HG03066 (cell line): ENCODE measurements at regions not wholly inside any gene's neighbourhood (a gene's known extent, or its start where the extent isn't known, plus 50 kb on each side); places are given as distances from the start of the nearest gene placed in this dataset.

Source experiments
- ATAC-seq: cut with Tn5 transposase; IDR thresholded peaks from one replicate; pipeline ENCODE4 v1.9.1; 2021; ENCODE audit warnings: low read depth; ENCODE audit not compliant: unreplicated experiment

DNA sequence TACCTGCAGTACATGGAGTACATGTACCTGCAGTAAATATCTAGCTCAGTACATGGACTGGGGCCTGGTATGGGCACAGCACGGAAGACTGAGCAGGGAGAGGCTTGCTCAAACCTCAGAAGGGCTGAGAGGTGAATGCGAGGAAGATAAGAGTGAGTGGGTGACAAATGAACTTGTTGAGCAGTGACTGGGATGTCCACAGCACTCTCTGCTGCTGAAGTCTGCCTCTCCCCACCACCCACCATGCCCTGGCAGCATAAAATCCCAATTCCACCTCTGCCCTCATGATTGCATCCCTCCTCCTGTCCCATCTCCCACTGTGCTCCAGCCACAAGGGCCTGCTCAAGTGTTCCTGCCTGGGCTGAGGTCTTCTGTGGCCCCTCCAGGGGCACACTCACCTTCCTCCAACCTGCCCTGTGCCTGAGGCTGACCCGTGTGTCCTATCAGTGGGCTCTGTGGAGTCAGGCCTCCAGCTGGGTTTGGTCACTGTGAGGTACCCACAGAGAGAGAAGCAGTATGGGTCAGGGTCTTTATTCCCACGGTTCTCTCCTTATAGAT is 114.2 kb downstream of the FOXD2 start:
- no peak for ATAC-seq

DNA sequence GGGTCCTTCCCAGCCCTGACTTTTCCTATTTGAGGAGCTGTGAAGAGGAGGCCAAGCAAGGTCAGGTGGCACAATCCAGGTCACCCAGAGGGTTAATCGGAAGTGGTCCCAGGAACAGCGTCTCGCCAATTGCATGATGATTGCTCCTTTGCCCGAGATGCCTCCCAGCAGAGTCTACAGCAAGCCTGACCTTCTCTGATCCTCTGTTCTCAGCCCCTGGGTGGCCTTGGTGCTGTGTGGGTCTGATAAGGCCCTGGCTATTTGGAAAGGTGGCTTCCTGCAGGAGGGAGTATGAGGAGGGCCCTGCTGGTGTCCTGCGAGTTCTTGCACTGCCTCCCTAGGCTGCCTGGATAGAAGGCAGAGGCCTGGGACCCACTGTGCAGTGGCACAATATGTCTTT is 116.2 kb downstream of the FOXD2 start:
- ATAC-seq = no peak

DNA sequence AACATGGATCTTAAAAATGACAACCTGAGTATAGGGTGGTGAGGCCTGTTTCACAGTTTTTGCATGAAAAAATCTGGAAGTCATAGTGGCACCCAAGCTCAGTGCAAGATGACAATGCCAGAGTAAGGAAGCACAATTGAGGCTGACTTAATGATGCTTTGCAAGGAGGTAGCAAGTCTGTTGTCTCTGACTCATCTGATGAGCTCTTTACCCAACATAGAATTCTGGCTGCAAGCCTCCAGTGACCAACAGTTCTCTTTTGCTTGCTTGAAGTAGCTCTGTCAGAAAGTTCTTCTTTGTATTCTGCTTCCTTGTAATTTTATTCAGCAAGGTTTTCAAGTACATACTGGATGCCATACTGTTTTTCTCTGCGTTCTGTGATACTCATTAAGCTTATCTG is 117.1 kb downstream of the FOXD2 start:
- ATAC-seq = no peak

DNA sequence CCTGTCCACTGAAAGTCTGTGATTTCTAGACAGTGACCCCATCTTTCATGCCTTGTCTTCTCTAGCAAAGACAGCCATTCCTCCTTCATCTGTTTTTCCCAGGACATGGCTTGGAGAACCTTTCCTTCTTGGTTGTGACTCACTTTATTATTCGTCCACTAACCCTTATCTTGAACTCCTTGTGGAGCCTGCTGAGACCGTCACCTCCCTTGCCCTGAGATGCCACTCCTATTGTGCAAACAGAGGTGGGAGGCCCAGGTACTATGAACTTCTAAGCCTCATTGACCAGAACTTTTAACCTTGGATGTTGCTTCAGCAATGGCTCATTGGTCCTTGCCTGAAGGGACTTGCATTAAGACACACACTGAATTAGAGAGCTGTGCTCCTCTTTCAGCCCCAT is 117.5 kb downstream of the FOXD2 start:
- ATAC-seq = no peak

DNA sequence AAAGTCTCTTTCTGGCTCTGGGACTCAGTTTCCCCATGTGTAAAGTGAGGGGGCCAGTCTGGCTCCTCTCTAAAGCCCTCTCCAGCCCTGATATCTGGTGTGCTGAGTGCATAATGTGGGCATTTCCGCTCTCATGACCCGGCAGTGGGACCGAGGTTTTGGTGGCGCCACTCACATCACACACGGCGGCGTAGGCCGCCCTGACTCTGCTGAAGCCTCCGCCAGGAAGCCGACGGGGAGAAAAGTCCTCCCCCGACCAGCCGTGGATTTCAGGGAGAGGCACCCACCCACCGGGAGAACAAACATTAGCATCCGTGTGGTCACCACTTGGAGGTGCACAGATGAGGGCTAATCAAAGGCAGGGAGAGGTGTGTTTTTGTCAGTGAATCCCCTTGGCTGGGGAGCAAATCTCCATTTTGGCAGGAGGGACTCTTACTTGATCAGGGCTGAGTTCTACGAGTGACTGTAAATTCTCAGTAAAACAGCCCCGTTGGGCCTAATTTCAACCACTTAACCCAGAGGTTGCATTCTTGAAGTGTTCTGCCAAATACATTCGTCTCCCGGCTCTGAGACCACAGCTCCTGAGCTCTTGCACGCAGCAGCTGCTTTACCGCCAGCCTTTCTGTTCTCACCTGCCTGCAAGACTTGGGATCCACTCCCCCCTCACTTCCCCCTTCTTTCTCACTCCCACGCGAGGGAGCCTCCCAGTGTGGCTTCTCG is 118.2 kb downstream of the FOXD2 start:
- no peak for ATAC-seq

DNA sequence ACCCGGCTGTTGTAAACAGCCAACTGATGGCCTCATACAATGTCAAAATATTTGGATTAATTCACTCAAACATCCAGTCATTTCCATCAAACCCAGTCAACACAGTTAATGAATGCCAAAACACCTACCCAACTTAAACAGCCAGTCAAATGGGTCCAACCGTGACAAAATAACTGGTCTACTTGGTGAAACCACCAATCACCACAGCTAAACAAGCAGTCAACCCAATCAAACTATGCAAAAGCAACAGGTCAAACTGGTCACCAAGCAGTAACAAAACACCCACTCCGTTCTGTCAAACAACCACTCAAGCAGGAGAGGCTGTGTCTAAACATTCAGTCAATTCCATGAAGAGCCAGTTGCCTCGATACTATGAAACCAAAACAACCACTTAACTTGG is 119.2 kb downstream of the FOXD2 start:
- ATAC-seq = no peak

DNA sequence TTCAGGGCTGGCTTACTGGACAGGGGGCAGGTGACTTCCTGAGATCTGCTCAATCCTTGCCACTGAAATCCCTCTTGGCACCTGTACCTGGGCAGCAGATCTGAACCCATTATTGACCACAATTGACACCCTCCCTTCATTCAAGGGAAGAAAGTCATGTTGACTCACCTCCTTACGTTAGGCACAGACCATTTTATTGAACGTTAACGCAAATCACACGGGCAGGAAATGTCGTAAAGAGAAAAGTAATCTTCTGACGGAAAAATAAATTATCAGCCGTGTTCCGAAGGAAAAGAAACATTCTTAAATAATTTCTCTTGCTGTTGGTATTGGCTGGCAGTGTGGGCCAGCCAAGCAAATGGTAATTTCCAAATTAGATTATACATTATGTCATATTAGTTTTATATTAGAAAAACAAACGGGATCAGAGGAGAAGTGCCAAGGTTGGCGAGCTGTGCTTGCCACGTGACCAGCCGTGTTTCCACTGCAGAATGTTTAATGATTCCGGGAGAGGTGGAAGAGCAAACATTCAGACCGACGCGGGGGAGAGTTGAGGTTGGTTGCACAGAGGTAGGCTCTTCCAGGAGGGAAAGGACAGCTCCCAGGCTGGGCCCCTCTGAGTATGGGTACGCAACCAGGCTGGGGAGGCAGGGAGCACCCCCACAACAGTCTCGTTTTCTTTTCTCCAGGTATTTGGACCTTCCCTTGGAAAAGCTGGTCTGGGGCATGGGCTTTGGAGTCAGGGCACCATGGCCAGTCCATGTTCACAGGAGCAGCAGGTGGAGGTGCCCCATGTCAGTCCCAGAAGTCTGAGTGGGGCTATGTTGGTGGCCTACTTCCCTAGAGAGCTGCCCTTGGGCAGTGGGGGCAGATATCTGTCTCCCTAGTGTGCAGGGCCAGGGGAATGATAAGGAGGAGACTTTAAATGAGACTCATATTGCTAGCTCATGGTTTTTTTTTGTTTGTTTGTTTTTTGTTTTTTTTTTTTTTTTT is 121.1 kb downstream of the FOXD2 start:
- no peak for ATAC-seq

DNA sequence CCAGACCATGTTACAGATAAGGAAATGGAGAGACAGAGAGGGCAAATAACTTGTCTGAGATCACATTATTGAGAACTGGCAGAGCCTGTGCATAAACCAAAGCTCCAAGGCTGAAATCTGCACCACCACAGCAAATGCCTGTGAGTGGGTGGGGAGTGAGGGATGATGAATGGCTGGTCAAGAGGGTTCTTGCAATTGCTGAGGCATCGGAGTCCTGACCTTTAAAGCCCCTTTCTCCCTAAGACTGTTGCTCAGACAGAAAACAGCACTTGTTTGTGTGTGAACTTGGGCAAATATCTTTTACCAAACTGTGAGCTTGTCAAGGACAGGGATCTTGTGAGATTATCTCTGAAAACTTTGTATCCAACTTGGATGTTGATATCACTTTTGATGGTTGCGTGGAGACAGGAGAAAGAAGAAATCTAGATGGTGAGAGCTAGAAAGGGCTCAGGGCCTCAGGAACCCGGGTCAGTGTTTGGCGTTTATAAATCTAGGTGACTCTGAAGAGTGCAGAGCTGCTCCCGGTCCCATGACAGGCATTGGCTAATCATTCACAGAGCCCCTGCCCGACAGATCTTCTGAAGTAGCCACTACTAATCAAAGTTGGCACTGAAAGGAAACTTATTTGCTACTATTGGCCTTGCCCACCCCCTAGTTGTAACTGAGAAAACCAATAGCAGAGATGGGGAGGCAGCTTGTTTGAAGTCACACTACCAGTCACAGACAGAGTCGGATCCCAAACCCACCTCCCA is 122.3 kb downstream of the FOXD2 start:
- no peak for ATAC-seq

DNA sequence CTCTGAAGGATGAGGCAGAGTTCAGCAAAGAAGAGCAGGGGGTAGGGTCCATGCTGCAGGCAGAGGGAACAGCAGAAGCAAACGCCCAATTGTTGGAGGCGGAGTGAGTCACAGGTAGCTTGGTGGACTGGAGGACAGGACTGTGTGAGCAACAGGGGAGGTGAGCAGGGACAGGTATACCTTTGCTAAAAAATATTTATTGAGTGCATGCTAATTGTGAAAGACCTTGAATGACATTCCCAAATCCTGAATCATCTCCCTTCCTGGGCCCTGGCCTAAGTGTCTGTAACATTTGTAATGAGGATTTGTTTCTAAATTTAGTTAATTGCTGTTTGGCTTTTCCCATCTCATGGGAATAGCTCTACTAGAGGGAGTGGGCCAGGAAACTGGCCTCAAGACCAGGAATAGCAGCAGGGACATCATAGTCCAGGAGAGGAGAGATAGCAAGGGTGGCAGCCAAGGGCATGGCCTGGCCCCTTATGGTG is 123.7 kb downstream of the FOXD2 start:
- no peak for ATAC-seq

DNA sequence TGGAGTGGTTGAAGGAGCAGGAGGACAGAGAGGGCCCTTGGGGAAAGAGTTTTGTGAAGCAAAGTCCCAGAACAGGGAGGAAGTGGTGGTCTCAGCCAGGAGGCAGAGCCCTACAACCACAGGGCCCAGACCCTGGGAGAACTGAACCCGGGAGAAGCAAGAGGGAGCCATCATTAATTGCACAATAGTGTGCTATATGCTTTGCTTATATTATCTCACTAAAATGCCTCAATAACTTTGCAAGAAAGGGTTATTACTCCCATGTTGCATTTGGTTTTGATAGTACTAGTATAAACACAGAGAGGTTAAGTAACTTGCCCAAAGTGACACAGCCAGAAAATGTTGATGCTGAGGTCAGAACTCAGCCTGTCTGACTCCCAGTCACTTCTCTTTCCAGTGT is 124.3 kb downstream of the FOXD2 start:
- no peak for ATAC-seq

DNA sequence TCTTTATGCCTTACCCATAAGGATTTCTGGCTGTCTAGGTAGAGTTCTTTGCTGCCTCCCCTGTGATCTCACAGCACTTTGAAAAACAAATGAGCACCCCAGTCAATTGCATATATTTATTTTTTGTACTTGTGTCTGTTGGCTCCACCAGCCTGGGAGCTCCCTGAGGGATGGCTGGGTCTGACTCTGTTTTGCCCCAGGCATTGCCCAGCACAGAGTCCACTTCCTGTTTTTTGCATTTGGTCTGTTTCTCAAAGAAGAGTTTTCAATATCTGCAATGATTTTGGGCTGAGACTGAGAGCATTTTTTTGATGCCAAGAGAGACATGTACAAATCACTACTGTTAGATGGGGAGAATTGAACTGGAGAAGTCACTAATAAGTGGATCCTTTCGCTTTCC is 125.0 kb downstream of the FOXD2 start:
- no peak for ATAC-seq

DNA sequence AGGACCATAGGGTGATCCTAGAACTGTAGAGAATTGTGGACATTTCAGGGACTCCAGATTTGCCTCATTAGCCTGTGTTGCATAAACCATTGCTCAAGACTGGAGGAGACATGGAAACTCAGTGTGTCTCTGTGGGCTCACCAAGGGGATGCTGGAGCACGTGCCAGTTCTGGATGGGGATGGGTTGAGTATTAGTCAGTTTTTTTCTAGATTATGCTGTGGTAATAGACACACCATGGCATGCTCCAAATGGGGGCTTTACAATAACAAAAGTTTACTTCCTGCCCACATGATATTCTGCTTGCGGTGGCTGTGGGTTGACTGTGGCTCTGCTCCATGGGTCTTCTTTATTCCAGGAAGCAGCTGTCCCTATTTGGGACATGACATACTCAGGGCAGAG is 125.4 kb downstream of the FOXD2 start:
- no peak for ATAC-seq

DNA sequence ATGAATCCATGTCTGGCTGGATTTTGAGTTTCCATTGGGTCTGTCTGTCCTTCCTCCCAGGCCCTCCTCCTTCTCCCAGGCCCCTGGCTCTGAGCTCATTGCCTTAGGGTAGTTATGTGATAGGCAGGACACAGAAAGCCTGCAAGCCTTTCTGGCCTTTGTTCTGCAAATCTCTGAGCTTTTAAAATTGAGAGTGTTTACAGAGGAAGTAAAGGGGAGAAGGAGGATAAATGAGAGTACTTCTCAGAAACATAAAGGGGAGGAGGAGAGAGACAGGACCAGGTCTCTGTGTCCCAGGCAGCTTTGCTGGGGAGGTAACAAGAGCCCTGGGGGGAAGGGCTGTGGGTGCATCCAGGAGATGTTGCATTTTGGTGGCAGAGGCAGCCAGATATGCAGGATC is 126.7 kb downstream of the FOXD2 start:
- no peak for ATAC-seq

DNA sequence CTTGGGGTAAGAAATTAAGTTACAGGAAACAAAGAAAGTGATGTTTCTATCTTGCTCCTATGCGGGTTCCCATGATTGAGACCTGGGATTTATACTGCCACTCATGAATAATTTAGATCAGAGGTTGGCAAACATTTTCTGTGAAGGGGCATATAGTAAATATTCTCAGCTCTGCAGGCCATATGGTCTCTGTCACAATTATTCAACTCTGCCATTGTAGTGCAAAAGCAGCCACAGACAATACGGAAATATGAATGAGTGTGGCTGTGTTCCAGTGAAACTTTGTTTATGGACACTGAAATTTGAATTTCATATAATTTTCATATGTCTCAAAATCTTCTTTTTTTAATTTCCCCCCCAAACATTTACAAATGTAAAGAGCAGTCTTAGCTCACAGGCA is 127.2 kb downstream of the FOXD2 start:
- ATAC-seq = no peak

DNA sequence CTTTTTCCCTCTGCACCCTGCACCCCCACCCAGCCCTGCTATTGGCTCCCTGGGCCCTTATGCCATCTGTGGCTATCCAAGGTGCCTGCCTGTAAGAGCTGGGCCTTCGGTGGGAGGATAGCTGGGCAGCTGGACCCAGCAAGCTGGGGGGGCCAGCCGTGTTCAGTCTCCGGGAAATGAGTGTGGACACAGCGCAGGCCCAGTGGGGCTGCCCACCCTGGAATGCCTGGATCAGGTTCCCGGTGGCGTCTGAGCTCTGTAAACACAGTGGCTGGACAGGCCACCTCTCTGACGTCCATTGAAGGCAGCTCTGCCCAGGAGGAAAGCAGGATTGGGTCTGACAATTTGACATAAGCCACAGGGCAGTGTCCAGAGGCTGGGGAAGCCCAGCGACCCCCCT is 127.8 kb downstream of the FOXD2 start:
- ATAC-seq = no peak

DNA sequence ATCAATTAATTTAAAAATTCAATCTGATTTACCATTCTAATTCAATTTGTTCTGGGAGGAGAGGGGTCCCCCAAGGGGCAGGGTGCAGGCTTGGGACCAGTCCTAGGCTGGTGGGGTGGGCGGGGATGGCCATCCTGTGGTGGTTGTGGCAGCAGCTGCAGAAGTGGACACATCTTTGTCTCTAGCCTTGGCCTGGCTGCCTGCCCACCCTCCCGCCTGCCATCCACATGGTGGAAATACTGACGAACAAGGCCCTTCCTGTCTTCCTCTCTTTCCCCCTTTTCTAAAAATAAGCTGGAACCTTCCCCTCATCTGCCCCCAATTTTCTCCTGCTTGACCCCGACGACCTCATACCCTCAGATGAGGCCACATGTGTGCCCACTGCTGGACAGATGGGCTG is 130.9 kb downstream of the FOXD2 start:
- ATAC-seq = no peak

DNA sequence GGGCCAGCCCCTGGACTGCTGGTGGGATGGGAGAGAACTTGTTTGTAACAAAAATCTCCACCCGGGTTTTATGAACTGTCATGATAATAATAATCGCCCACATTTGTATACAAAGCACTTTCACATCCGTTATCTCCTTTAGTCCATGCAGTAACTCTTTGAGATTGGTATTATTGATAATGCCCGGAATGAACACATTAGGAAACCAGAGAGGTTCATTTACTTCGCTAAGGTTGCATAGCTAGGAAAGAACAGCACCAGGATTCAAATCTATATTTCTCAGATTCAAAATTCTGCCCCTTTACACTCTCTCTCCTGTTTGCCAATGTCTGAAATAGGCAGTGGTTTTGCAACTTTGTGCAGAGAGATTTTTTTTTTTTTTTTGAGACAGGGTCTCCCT is 131.4 kb downstream of the FOXD2 start:
- no peak for ATAC-seq

DNA sequence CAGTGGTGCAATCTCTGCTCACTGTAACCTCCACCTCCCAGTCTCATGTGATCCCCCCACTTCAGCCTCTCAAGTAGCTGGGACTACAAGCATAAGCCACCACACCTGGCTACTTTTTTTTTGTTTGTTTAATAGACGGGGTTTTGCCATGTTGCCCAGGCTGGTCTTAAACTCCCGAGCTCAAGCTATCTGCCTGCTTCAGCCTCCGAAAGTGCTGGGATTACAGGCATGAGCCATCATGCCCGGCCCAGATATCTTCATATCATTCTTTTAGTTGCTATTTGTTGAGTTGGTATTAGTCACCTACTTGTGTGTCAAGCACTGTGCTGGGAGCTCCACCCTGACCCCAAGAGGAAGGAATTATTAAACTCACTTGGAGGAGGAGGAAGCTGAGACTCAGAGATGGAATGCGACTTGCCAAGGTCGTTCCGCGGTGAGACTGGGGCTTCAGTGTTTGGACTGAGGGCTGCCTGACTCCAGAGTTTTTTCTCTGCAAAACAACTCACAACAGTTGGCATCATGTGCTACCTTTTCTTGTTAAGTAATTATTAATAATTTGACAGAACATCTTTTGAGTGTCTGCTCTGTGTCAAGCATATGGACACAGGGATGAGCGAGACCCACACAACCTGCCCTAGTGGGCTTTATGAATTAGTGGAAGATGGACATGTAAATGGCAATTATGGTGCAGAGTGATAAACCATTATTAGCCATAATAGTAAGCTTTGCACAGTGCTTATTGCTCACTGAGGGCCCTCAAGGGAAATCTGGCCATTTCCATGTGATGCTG is 132.0 kb downstream of the FOXD2 start:
- ATAC-seq = no peak

DNA sequence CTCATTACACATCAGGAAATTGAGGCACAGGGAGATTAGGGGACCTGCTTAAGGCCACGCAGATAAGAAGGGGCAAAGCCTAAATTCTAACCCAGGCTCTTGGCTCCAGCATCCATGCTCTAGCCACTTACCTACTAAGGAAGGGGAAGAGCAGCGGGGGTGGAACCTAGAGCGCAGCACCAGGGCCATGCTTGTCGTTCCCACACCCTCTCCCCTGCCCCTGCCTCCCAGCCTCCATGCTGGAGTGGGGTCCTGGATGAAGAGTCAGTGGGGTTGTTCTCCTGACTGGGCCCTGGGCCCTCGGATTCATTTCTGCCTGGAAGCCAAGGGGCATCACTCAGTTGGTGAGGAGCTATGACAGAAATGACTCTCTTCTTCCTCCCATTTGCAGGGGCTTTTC is 133.3 kb downstream of the FOXD2 start:
- ATAC-seq = no peak

DNA sequence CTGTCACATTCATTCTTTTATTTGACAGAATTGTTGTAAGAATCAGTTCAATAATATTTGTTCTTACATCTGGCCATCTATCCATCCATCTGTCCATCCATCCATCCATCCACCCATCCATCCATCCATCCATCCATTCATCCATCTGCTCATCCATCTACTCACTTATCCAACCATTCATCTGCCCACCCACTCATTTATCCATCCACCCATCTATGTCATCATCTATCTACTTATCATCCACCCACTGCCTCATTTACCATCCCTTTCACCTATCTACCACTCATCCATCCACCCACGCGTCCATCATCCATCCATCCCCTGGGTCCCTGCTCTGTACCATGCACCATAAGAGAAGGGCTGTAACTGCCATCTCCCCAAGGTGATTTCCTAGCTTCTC is 134.1 kb downstream of the FOXD2 start:
- ATAC-seq = no peak
